HG03460 (cell line): ENCODE measurements at regions not wholly inside any gene's neighbourhood (a gene's known extent, or its start where the extent isn't known, plus 50 kb on each side); places are given as distances from the start of the nearest gene placed in this dataset.
"Not testable (repeated sequence)": the region's sequence is repeated elsewhere in the genome, so short reads cannot be mapped to it uniquely, and the experiment has no call there.

Experiments used
- ATAC-seq: cut with Tn5 transposase; IDR thresholded peaks from one replicate; pipeline ENCODE4 v1.9.1; 2021; ENCODE audit not compliant: unreplicated experiment

- not testable (repeated sequence) for ATAC-seq
Measured at GRCh38 chr1:144140243-144140642, 168.5 kb upstream of the FAM72C start.

- not testable (repeated sequence) for ATAC-seq
Measured at GRCh38 chr1:144105006-144105405, 133.2 kb upstream of the FAM72C start.

- ATAC-seq, result not testable (repeated sequence)
Measured at GRCh38 chr1:144104000-144104677, 132.4 kb upstream of the FAM72C start.

- ATAC-seq, result not testable (repeated sequence)
Measured at GRCh38 chr1:144103156-144103880, 131.5 kb upstream of the FAM72C start.

GRCh38 chr1:144102046-144102745 lies 130.4 kb upstream of the FAM72C start:
- not testable (repeated sequence) for ATAC-seq

- no peak for ATAC-seq
Measured at GRCh38 chr1:144101397-144102045, 129.7 kb upstream of the FAM72C start.

GRCh38 chr1:144077167-144077841 lies 105.5 kb upstream of the FAM72C start:
- ATAC-seq, result not testable (repeated sequence)

- ATAC-seq, result not testable (repeated sequence)
Measured at GRCh38 chr1:144076646-144077045, 104.9 kb upstream of the FAM72C start.

- ATAC-seq, result not testable (repeated sequence)
Measured at GRCh38 chr1:144070394-144071053, 98.7 kb upstream of the FAM72C start.

- not testable (repeated sequence) for ATAC-seq
Measured at GRCh38 chr1:144067042-144067441, 95.3 kb upstream of the FAM72C start.

- not testable (repeated sequence) for ATAC-seq
Measured at GRCh38 chr1:144066071-144066813, 94.5 kb upstream of the FAM72C start.

GRCh38 chr1:144065299-144066060 lies 93.7 kb upstream of the FAM72C start:
- ATAC-seq, result not testable (repeated sequence)

GRCh38 chr1:144049365-144049764 lies 77.6 kb upstream of the FAM72C start:
- not testable (repeated sequence) for ATAC-seq

GRCh38 chr1:144046645-144047044 lies 74.9 kb upstream of the FAM72C start:
- not testable (repeated sequence) for ATAC-seq

GRCh38 chr1:144045751-144046546 lies 74.2 kb upstream of the FAM72C start:
- ATAC-seq, result not testable (repeated sequence)

GRCh38 chr1:144042251-144042650 lies 70.5 kb upstream of the FAM72C start:
- ATAC-seq, result not testable (repeated sequence)

- not testable (repeated sequence) for ATAC-seq
Measured at GRCh38 chr1:144040293-144040692, 68.5 kb upstream of the FAM72C start.

- ATAC-seq, result not testable (repeated sequence)
Measured at GRCh38 chr1:144034045-144034444, 62.3 kb upstream of the FAM72C start.
